ENCODE measurements at regions not wholly inside any gene's neighbourhood (a gene's known extent, or its start where the extent isn't known, plus 50 kb on each side); places are given as distances from the start of the nearest gene placed in this dataset.
A peak's percentile ranks its signal among the peaks of the same experiment; 100 is the strongest.
"Not testable (repeated sequence)": the region's sequence is repeated elsewhere in the genome, so short reads cannot be mapped to it uniquely, and the experiment has no call there.

DNA sequence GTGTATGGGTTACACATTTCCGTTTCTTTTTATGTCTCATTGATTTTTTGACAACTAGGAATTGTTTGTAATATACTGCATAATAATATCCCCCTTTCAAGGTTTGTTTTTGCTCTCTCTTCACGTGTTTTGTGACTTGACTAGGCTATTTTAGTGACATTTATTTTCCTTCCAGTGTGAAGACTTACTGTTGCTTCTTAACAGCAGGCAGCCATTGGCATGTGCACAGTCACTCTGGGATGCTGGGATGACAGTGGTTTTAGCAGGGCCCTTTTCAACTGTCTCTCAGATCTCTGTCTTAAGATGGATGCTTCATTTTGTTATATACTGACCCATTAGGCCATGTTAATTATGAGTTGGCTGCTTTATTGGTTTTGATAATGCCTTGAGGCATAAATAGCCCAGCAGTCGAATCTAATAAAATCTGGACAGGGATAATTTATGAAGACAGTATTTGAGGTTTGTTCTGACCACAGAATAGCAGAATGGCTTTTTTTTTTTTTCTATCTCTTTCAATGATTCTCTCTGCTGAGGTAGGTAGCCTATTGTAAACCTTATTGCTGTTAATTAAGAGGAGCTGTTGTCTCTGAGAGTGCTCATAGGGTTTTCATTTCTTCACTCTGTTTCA lies 536.0 kb downstream of the GABRG2 start:
- Histone ChIP-seq H3K4me2 (ENCODE audit: low read depth, low read length, poor library complexity, severe bottlenecking) (no peak overlapping the region), H3K9ac (ENCODE audit: low read length) (no peak overlapping the region), H3K27ac (ENCODE audit: low read length) (no peak overlapping the region), H3K36me3 (ENCODE audit: insufficient read depth, low read length) (no peaks in the 10 kb centered on the region), H4K20me1 (ENCODE audit: insufficient read depth, low read depth, low read length) (no peaks in the 10 kb centered on the region), H3K4me3 (ENCODE audit: low read length) (no peak overlapping the region), H3K9me3 (ENCODE audit: low read length) (peaks cover 15% of the 10 kb centered on the region), H3K4me1 (ENCODE audit: low read length) (no peaks in the 10 kb centered on the region), H3K27me3 (ENCODE audit: low read length) (no peaks in the 10 kb centered on the region), H2AFZ (ENCODE audit: low read length) (no peak overlapping the region), H3K9me2 (replicated peaks; ENCODE audit: insufficient read depth, low read length) (no peaks in the 10 kb centered on the region), H3K79me2 (ENCODE audit: low read length) (no peaks in the 10 kb centered on the region)
- no peak for DNase-seq

- Histone ChIP-seq H3K9me3 (ENCODE audit: low read length) (peaks cover 20% of the 10 kb centered on the region), H3K27me3 (ENCODE audit: low read length) (no peaks in the 10 kb centered on the region), H3K36me3 (ENCODE audit: insufficient read depth, low read length) (no peaks in the 10 kb centered on the region), H3K27ac (ENCODE audit: low read length) (no peak overlapping the region), H4K20me1 (ENCODE audit: insufficient read depth, low read depth, low read length) (no peaks in the 10 kb centered on the region), H3K4me3 (ENCODE audit: low read length) (no peak overlapping the region), H3K4me1 (ENCODE audit: low read length) (no peaks in the 10 kb centered on the region), H3K79me2 (ENCODE audit: low read length) (no peaks in the 10 kb centered on the region), H3K9me2 (replicated peaks; ENCODE audit: insufficient read depth, low read length) (no peaks in the 10 kb centered on the region), H2AFZ (ENCODE audit: low read length) (no peak overlapping the region), H3K9ac (ENCODE audit: low read length) (no peak overlapping the region), H3K4me2 (ENCODE audit: low read depth, low read length, poor library complexity, severe bottlenecking) (no peak overlapping the region)
- peak; percentile 49 for DNase-seq
These were observed 540.3 kb downstream of the GABRG2 start for GRCh38 chr5:162607879-162608278.

DNA sequence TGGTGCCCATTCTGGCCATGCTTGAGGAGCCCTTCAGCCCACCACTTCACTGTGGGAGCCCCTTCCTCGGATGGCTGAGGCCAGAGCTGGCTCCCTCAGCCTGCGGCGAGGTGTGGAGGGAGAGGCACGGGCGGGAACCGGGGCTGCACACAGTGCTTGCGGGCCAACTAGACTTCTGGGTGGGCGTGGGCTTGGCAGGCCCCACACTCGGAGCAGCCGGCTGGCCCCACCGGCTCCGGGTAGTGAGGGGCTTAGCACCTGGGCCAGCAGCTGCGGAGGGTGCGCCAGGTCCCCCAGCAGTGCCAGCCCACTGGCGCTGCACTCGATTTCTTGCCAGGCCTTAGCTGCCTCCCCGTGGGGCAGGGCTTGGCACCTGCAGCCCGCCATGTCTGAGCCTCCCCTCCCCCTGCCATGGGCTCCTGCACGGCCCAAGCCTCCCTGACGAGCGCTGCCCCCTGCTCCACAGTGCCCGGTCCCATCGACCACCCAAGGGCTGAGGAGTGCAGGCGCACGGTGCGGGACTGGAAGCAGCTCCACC lies 554.2 kb downstream of the GABRG2 start:
- H3K79me2 ChIP-seq (ENCODE audit: low read length); H2AFZ ChIP-seq (ENCODE audit: low read length); H3K4me1 ChIP-seq (ENCODE audit: low read length); H3K27ac ChIP-seq (ENCODE audit: low read length); H3K36me3 ChIP-seq (ENCODE audit: insufficient read depth, low read length); H3K9me2 ChIP-seq (replicated peaks; ENCODE audit: insufficient read depth, low read length); H4K20me1 ChIP-seq (ENCODE audit: insufficient read depth, low read depth, low read length); H3K4me3 ChIP-seq (ENCODE audit: low read length); H3K27me3 ChIP-seq (ENCODE audit: low read length); H3K4me2 ChIP-seq (ENCODE audit: low read depth, low read length, poor library complexity, severe bottlenecking); H3K9ac ChIP-seq (ENCODE audit: low read length); H3K9me3 ChIP-seq (ENCODE audit: low read length); DNase-seq: not testable (repeated sequence)

- Histone ChIP-seq H3K9me3 (ENCODE audit: low read length) (peaks cover 10% of the 10 kb centered on the region; the same call in 1 of the 2 replicates), H3K9ac (ENCODE audit: low read length) (no peak overlapping the region), H3K4me1 (ENCODE audit: low read length) (no peaks in the 10 kb centered on the region), H3K9me2 (replicated peaks; ENCODE audit: insufficient read depth, low read length) (no peaks in the 10 kb centered on the region), H3K27me3 (ENCODE audit: low read length) (no peaks in the 10 kb centered on the region), H3K79me2 (ENCODE audit: low read length) (no peaks in the 10 kb centered on the region), H3K4me3 (ENCODE audit: low read length) (no peak overlapping the region), H3K4me2 (ENCODE audit: low read depth, low read length, poor library complexity, severe bottlenecking) (no peak overlapping the region), H2AFZ (ENCODE audit: low read length) (no peak overlapping the region), H3K27ac (ENCODE audit: low read length) (no peak overlapping the region), H3K36me3 (ENCODE audit: insufficient read depth, low read length) (no peaks in the 10 kb centered on the region), H4K20me1 (ENCODE audit: insufficient read depth, low read depth, low read length) (no peaks in the 10 kb centered on the region)
- DNase-seq = no peak
These were observed 556.5 kb downstream of the GABRG2 start for GRCh38 chr5:162624110-162624509.

DNA sequence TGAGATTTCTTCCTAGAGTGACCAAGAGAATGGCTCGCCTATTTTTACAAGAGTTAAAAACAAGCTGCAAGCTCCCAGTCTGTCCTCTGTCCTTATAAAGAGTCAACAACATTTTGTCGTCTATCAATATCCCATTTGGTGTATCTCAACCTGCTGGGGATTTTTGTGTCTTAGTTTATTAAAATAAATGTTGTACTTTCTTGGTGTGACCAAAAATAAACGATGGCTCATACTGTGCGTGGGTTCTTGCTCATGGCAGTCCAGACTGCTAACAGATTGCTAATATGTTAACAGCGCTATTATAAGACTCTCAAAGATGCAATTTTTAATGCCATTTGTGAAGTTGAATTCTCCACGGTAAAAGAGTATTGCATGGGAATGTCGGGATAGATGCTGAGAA lies 569.9 kb downstream of the GABRG2 start:
- H3K4me3 ChIP-seq (ENCODE audit: low read length) = no peak overlapping the region
- no peak for DNase-seq
- H3K79me2 ChIP-seq (ENCODE audit: low read length) = no peaks in the 10 kb centered on the region
- H4K20me1 ChIP-seq (ENCODE audit: insufficient read depth, low read depth, low read length) = no peaks in the 10 kb centered on the region
- peaks cover 12% of the 10 kb centered on the region for H3K9me3 ChIP-seq (ENCODE audit: low read length)
- H2AFZ ChIP-seq (ENCODE audit: low read length) = no peak overlapping the region
- no peaks in the 10 kb centered on the region for H3K27me3 ChIP-seq (ENCODE audit: low read length)
- H3K4me1 ChIP-seq (ENCODE audit: low read length) = no peaks in the 10 kb centered on the region
- no peak overlapping the region for H3K4me2 ChIP-seq (ENCODE audit: low read depth, low read length, poor library complexity, severe bottlenecking)
- no peaks in the 10 kb centered on the region for H3K9me2 ChIP-seq (replicated peaks; ENCODE audit: insufficient read depth, low read length)
- H3K27ac ChIP-seq (ENCODE audit: low read length) = no peak overlapping the region
- H3K9ac ChIP-seq (ENCODE audit: low read length) = no peak overlapping the region
- H3K36me3 ChIP-seq (ENCODE audit: insufficient read depth, low read length) = no peaks in the 10 kb centered on the region

DNA sequence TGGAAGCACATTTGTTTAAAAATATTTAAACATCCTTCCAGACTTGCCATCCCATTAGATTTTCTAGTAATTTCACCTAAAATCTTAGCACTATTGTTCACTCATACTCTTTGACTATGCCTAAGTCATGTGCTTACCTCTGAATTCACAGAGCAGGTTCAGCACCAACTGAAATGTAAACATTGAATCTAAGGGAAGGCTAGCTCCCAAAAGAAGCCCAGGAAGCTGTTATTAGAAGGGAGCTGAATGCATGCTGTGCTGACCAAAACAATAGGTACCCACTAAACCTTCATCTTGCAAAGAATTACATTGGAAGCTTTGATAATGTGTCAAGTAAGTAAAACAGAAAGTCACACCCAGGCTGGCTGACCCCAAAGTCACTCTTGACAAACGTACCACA lies 571.3 kb downstream of the GABRG2 start:
- H3K9ac ChIP-seq (ENCODE audit: low read length) = no peak overlapping the region
- H3K79me2 ChIP-seq (ENCODE audit: low read length) = no peaks in the 10 kb centered on the region
- no peak overlapping the region for H3K27ac ChIP-seq (ENCODE audit: low read length)
- H3K4me1 ChIP-seq (ENCODE audit: low read length) = no peaks in the 10 kb centered on the region
- H2AFZ ChIP-seq (ENCODE audit: low read length) = no peak overlapping the region
- H3K27me3 ChIP-seq (ENCODE audit: low read length) = no peaks in the 10 kb centered on the region
- H3K4me3 ChIP-seq (ENCODE audit: low read length) = no peak overlapping the region
- no peaks in the 10 kb centered on the region for H4K20me1 ChIP-seq (ENCODE audit: insufficient read depth, low read depth, low read length)
- DNase-seq = no peak
- no peaks in the 10 kb centered on the region for H3K36me3 ChIP-seq (ENCODE audit: insufficient read depth, low read length)
- H3K9me3 ChIP-seq (ENCODE audit: low read length) = peaks cover 14% of the 10 kb centered on the region
- H3K9me2 ChIP-seq (replicated peaks; ENCODE audit: insufficient read depth, low read length) = no peaks in the 10 kb centered on the region
- no peak overlapping the region for H3K4me2 ChIP-seq (ENCODE audit: low read depth, low read length, poor library complexity, severe bottlenecking)

- H4K20me1 ChIP-seq (ENCODE audit: insufficient read depth, low read depth, low read length) = no peaks in the 10 kb centered on the region
- H3K36me3 ChIP-seq (ENCODE audit: insufficient read depth, low read length) = no peaks in the 10 kb centered on the region
- peaks cover 9% of the 10 kb centered on the region for H3K9me3 ChIP-seq (ENCODE audit: low read length)
- no peaks in the 10 kb centered on the region for H3K79me2 ChIP-seq (ENCODE audit: low read length)
- H3K9ac ChIP-seq (ENCODE audit: low read length) = no peak overlapping the region
- H3K4me3 ChIP-seq (ENCODE audit: low read length) = no peak overlapping the region
- no peaks in the 10 kb centered on the region for H3K27me3 ChIP-seq (ENCODE audit: low read length)
- H3K9me2 ChIP-seq (replicated peaks; ENCODE audit: insufficient read depth, low read length) = no peaks in the 10 kb centered on the region
- no peak for DNase-seq
- H3K4me2 ChIP-seq (ENCODE audit: low read depth, low read length, poor library complexity, severe bottlenecking) = no peak overlapping the region
- no peaks in the 10 kb centered on the region for H3K4me1 ChIP-seq (ENCODE audit: low read length)
- H2AFZ ChIP-seq (ENCODE audit: low read length) = no peak overlapping the region
- H3K27ac ChIP-seq (ENCODE audit: low read length) = no peak overlapping the region
These were observed 573.7 kb downstream of the GABRG2 start for GRCh38 chr5:162641142-162641813.

DNA sequence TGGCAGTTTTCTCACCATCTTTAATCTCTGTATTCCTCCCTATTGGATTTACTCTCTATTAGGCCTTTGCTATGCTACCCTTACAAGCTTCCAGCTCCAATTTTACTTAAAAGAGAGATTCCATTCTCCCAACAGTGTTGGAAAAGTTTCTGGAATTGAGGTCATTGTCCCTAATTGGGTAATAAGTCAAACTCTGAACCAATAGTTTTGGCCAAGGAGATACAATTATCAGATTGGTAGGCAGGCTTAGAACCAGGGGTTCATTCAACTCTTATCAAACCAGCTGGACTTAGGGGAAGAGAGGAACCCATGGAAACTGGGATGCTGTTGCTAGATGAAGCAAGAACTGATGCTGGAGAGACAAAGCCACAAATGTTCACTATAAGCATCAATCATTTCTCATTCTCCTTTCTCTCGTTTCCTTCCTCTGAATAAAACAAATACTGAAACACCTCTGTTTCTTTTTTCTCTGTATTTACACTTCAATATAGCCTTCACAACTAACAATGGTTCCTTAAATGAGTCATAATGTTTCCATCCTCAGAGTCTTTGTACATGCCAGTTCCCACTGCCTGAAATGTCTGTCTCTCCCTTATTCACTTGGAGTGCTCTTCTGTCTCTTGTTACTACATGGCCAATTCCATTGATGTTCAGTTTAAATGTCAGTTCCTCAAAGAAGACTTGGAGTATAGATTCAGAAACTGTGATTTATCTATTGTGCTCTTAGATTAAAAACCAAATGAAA lies 587.3 kb downstream of the GABRG2 start:
- no peak overlapping the region for H3K4me2 ChIP-seq (ENCODE audit: low read depth, low read length, poor library complexity, severe bottlenecking)

More for the DNA sequence above, 587.3 kb downstream of the GABRG2 start:
- Histone ChIP-seq H3K9me3 (ENCODE audit: low read length) (peaks cover 7% of the 10 kb centered on the region), H2AFZ (ENCODE audit: low read length) (no peak overlapping the region), H3K4me1 (ENCODE audit: low read length) (no peaks in the 10 kb centered on the region), H3K9ac (ENCODE audit: low read length) (no peak overlapping the region), H3K79me2 (ENCODE audit: low read length) (no peaks in the 10 kb centered on the region), H4K20me1 (ENCODE audit: insufficient read depth, low read depth, low read length) (no peaks in the 10 kb centered on the region), H3K9me2 (replicated peaks; ENCODE audit: insufficient read depth, low read length) (no peaks in the 10 kb centered on the region), H3K27me3 (ENCODE audit: low read length) (no peaks in the 10 kb centered on the region), H3K27ac (ENCODE audit: low read length) (no peak overlapping the region), H3K4me3 (ENCODE audit: low read length) (no peak overlapping the region), H3K36me3 (ENCODE audit: insufficient read depth, low read length) (no peaks in the 10 kb centered on the region)
- no peak for DNase-seq

Measured in Karpas-422 (cell line).